ENCODE measurements at regions not wholly inside any gene's neighbourhood (a gene's known extent, or its start where the extent isn't known, plus 50 kb on each side); places are given as distances from the start of the nearest gene placed in this dataset.

- no peak for TF ChIP-seq REST (IDR thresholded peaks at IDR 0.05; ENCODE audit: insufficient read depth in 1 of 2, low read depth in 2 of 2, low read length in 2 of 2)
- TF ChIP-seq POLR2AphosphoS5 (IDR thresholded peaks at IDR 0.05; ENCODE audit: low read depth, low read length), result no peak
- no peak for TF ChIP-seq SIN3A (IDR thresholded peaks at IDR 0.05; ENCODE audit: borderline replicate concordance, insufficient read depth, low read length)
- TF ChIP-seq FOXP2 (optimal IDR thresholded peaks at IDR 0.05; ENCODE audit: borderline replicate concordance, extremely low read depth, extremely low read length, insufficient read depth), result no peak
- TF ChIP-seq TAF1 (IDR thresholded peaks at IDR 0.05; ENCODE audit: borderline replicate concordance, insufficient read depth, low read length), result no peak
These were observed 72.3 kb upstream of the XYLT1 start for GRCh38 chr16:17543073-17543472.
